Muscle of leg (tissue), 3 donors: ENCODE measurements at regions not wholly inside any gene's neighbourhood (a gene's known extent, or its start where the extent isn't known, plus 50 kb on each side); places are given as distances from the start of the nearest gene placed in this dataset.
"Not testable (repeated sequence)": the region's sequence is repeated elsewhere in the genome, so short reads cannot be mapped to it uniquely, and the experiment has no call there.

Experiments used
- DNase-seq: peaks from one replicate; pipeline ENCODE4 v3.0.0; 2013
- H3K27ac ChIP-seq: one replicate; pipeline ENCODE4 v1.5.1; 2013; ENCODE audit warnings: mild to moderate bottlenecking, low read length, control low read depth
- H3K27me3 ChIP-seq: one replicate; pipeline ENCODE4 v1.6.1; 2013; ENCODE audit warnings: low read length; ENCODE audit not compliant: control insufficient read depth, insufficient read depth
- H3K36me3 ChIP-seq: one replicate; pipeline ENCODE4 v1.6.1; 2013; ENCODE audit warnings: low read length; ENCODE audit not compliant: control insufficient read depth, insufficient read depth
- H3K4me1 ChIP-seq: one replicate; pipeline ENCODE4 v1.6.1; 2013; ENCODE audit warnings: low read length; ENCODE audit not compliant: control insufficient read depth, insufficient read depth
- H3K4me3 ChIP-seq: one replicate; pipeline ENCODE4 v1.5.1; 2013; ENCODE audit warnings: low read length, control low read depth
- H3K9me3 ChIP-seq: replicated peaks from 2 replicates; pipeline ENCODE4 v1.6.1; 2013; ENCODE audit warnings: low read depth, low read length; ENCODE audit not compliant: control insufficient read depth
- WGBS: methylation state at CpG from one replicate; pipeline ENCODE4 v1.1.5; 2013; ENCODE audit warnings: missing lambda C conversion rate; ENCODE audit not compliant: insufficient coverage; 5-methylcytosine and 5-hydroxymethylcytosine counted together

- not testable (repeated sequence) for H3K4me3 ChIP-seq, H3K9me3 ChIP-seq, H3K36me3 ChIP-seq, H3K27me3 ChIP-seq, H3K4me1 ChIP-seq, H3K27ac ChIP-seq, DNase-seq
- no CpG with 5 or more reads among the region's 10 CpGs for WGBS
Measured at GRCh38 chr9:41658706-41659105, 469.6 kb upstream of the ZNG1F start.

- H3K36me3 ChIP-seq, H3K4me3 ChIP-seq, H3K27ac ChIP-seq, H3K27me3 ChIP-seq, H3K4me1 ChIP-seq, DNase-seq, H3K9me3 ChIP-seq: not testable (repeated sequence)
- WGBS: no CpG with 5 or more reads among the region's 2 CpGs
Measured at GRCh38 chr9:41658116-41658515, 469.0 kb upstream of the ZNG1F start.

- 67% methylated on average over 1 of the region's 2 CpGs for WGBS
- DNase-seq: not testable (repeated sequence)
Measured at GRCh38 chr9:41657141-41657540, 468.0 kb upstream of the ZNG1F start.

GRCh38 chr9:41655071-41655554 lies 466.0 kb upstream of the ZNG1F start:
- 5% methylated on average over 8 of the region's 35 CpGs for WGBS
- not testable (repeated sequence) for H3K4me1 ChIP-seq, H3K9me3 ChIP-seq, H3K27me3 ChIP-seq, H3K27ac ChIP-seq, H3K36me3 ChIP-seq, H3K4me3 ChIP-seq
- DNase-seq: peak; percentile 38

More at GRCh38 chr9:41657141-41657540, 468.0 kb upstream of the ZNG1F start:
- not testable (repeated sequence) for H3K4me1 ChIP-seq, H3K27ac ChIP-seq, H3K4me3 ChIP-seq, H3K36me3 ChIP-seq, H3K27me3 ChIP-seq, H3K9me3 ChIP-seq

DNA sequence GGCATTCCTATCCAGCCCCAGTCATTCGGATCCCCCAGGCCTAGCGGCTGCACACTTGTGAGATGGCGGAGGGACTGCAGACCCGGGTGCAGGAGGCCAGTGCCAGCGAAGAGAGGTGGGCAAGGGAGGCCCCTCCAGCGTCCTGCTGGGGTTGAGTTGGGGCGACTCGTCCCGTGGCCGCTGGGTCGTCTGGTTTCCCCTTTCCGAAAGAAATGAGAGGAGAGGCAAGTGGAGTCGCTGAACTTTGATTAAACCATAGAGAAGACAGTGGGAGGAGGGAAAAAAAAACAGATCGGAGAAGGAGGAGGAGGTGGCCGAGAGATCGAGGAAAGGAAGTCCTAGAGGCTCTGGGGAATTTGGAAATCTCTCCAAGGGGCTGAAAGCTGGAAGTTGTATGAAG lies 465.2 kb upstream of the ZNG1F start:
- not testable (repeated sequence) for H3K9me3 ChIP-seq, H3K36me3 ChIP-seq, H3K27me3 ChIP-seq, H3K4me1 ChIP-seq, H3K4me3 ChIP-seq
- WGBS: 43% methylated on average over 10 of the region's 16 CpGs
- H3K27ac ChIP-seq: peak overlapping the region; percentile 59
- peak; percentile 21 for DNase-seq

- not testable (repeated sequence) for H3K36me3 ChIP-seq, H3K27me3 ChIP-seq, DNase-seq, H3K9me3 ChIP-seq, H3K4me1 ChIP-seq, H3K4me3 ChIP-seq
- H3K27ac ChIP-seq: peak overlapping the region; percentile 59
- no CpG with 5 or more reads among the region's 21 CpGs for WGBS
Measured at GRCh38 chr9:41653560-41654340, 464.6 kb upstream of the ZNG1F start.

DNA sequence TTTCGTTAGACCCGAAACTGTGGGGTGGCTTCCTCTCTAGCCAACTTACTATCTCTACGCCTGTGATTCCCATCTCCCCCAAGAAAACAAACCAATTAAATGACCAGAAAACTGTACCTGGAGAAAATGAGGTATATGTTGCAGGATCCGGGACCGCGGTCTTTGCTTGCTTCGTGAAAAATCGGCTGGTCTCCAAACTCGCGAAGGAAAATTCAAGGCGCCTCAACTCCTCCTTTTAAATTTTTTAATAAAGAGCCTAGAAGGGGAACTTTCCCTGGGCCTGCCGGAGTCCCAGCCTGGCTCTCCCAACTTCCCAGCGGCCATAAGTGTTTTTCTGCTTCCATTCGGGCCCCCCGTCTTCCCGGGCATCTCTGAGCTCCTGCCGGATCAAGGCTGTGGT lies 463.7 kb upstream of the ZNG1F start:
- H3K9me3 ChIP-seq, H3K4me3 ChIP-seq, H3K27ac ChIP-seq, DNase-seq, H3K27me3 ChIP-seq, H3K4me1 ChIP-seq, H3K36me3 ChIP-seq: not testable (repeated sequence)
- WGBS: 49% methylated on average over 2 of the region's 17 CpGs

DNA sequence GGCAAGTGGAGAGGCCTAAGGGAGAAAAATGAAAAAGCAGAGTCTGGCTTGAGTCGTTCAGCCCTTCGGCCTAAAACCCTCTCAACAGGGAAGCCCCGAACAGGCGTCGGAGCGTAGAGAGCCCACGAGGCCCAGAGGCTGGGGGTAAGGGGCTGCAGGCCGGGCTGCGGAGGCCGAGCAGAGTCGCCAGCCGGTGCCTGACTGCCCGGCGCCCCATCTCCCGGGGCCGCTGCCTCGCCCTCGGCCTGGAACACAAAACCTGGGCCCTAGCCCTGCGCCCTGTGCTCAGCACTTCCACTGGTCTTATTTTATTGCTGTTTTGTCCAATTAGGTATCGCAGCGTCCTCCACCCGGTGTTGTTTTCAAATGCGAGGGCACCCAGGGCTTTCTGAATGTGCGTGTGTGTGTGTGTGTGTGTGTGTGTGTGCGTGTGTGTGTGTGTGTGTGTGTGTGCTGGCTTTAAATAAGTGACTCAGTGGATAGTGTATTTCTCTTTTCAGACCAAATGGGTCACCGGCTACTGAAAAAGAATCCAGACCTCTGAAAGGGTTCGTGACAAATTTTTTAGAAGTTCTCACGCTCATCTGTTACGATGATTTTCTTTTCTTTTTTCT lies 463.1 kb upstream of the ZNG1F start:
- not testable (repeated sequence) for H3K36me3 ChIP-seq, H3K4me3 ChIP-seq, H3K4me1 ChIP-seq, DNase-seq, H3K27ac ChIP-seq, H3K9me3 ChIP-seq, H3K27me3 ChIP-seq
- 79% methylated on average over 14 of the region's 29 CpGs for WGBS

DNA sequence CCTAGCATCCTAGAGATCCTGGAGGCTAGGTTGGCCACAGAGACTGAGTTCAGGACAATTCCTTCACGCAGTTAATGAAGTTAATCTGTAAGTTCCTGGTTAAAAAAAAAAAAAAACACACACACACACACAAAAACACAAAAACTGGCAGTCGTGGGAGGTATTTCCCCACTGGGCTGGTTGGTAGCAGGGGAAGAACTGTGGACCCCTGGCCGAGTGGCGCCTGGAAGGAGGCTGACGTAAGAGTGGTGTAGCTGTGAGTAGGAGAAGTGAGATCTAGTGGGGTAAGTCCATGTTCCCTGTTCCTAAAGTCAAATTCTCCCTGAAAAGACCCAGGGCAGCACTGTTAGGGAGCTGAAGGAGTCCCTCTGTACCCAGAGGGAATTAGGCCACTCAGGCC lies 461.0 kb upstream of the ZNG1F start:
- not testable (repeated sequence) for H3K27me3 ChIP-seq, DNase-seq, H3K4me3 ChIP-seq, H3K9me3 ChIP-seq, H3K4me1 ChIP-seq, H3K36me3 ChIP-seq, H3K27ac ChIP-seq
- WGBS: no CpG with 5 or more reads among the region's 5 CpGs

DNA sequence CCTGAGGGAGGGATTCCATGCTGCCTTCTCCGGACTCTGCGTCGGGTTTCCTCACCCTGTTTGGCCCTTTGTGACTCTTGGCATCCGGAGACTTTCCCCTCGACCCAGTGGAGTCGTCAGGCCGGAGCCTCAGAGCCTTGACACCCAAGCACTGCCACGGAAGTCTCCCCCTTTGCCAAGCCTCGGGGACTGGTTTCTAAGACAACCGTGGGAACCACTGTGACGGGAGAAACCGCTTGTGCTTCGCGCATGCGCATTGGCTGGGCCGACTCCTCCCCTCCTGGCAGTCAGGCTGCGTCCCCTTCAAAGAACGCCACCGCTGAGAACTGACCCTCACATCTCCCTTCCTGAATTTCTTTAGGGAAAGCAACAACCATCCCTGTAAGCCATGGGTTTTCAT lies 459.4 kb upstream of the ZNG1F start:
- H3K36me3 ChIP-seq, H3K27ac ChIP-seq, H3K9me3 ChIP-seq, H3K4me3 ChIP-seq, H3K27me3 ChIP-seq, H3K4me1 ChIP-seq: not testable (repeated sequence)
- DNase-seq: peak; percentile 4
- no CpG with 5 or more reads among the region's 19 CpGs for WGBS
